ENCODE measurements at regions not wholly inside any gene's neighbourhood (a gene's known extent, or its start where the extent isn't known, plus 50 kb on each side); places are given as distances from the start of the nearest gene placed in this dataset.

DNA sequence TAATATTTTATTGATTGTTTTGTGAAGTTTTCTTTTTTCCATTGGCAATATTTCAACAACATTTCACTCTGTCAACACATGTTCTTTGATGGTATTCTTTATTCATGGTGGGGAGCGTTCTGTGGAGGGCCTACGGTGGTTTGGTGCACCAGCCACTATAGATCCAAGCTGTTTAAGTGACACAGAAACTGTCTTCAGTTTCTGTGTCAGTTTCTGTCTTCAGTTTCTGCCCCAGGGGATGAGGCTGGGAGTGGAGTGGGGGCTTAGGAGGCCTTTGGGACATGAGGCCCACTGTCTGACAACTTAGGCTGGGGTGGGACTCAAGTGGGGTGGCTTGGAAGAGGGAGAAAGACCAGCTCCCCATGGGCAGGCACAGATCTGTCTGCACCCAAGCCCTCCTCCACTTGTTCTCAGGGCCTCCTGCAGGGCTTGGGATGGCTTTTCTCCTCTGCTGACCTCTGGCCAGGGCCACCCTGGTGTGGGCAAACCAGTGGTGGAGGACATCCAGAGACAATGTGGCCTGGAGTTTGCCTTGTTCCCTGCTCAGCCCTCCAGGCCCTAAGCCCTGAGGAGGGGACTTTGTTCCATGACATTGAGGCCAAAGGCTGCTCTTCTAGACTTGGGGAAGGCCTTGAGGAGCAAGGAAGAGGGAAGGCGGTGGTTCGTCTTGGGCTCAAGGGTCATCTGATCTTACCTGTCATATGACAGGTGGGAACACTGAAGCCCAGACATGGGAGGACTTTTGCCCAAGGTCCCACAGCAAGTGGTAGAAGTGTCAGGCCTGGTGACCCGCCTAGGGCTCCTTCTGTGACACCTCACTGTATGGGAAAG, 60.3 kb upstream of the SMAD6 start:
- no peaks in the 10 kb centered on the region for H3K36me3 ChIP-seq (ENCODE audit: control insufficient read depth, insufficient read depth, low read length)
- DNase-seq (ENCODE audit: extremely low read depth, insufficient read length): no peak
- H3K27me3 ChIP-seq (replicated peaks; ENCODE audit: control insufficient read depth, insufficient read depth, low read length): no peaks in the 10 kb centered on the region
- TF ChIP-seq, protein P1, sequence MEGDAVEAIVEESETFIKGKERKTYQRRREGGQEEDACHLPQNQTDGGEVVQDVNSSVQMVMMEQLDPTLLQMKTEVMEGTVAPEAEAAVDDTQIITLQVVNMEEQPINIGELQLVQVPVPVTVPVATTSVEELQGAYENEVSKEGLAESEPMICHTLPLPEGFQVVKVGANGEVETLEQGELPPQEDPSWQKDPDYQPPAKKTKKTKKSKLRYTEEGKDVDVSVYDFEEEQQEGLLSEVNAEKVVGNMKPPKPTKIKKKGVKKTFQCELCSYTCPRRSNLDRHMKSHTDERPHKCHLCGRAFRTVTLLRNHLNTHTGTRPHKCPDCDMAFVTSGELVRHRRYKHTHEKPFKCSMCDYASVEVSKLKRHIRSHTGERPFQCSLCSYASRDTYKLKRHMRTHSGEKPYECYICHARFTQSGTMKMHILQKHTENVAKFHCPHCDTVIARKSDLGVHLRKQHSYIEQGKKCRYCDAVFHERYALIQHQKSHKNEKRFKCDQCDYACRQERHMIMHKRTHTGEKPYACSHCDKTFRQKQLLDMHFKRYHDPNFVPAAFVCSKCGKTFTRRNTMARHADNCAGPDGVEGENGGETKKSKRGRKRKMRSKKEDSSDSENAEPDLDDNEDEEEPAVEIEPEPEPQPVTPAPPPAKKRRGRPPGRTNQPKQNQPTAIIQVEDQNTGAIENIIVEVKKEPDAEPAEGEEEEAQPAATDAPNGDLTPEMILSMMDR (IDR thresholded peaks at IDR 0.05; ENCODE audit: insufficient read depth, low read length, poor library complexity, severe bottlenecking): no peak
- H3K4me3 ChIP-seq (replicated peaks; ENCODE audit: low read depth, low read length): no peak overlapping the region

DNA sequence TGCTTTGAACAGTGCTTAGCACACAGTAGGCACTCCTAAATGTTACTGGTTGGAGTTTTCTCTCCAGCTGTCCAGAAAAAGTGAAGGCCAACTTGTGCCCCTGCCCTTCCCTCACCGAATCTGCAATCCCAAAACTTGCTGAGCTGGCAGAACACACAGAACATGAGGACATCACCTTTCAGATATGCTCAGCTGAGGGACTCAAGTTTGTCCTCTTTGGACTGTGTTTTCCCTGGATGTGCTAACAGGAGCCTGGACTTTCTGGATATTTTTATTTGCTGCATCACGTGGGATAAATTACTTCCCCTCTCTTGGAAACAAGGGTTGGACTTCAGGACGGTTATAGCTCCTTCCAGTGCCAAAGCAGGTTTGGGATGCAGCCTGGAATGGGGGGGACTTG, 59.5 kb upstream of the SMAD6 start:
- Histone ChIP-seq H3K36me3 (ENCODE audit: control insufficient read depth, insufficient read depth, low read length) (no peaks in the 10 kb centered on the region), H3K27me3 (replicated peaks; ENCODE audit: control insufficient read depth, insufficient read depth, low read length) (no peaks in the 10 kb centered on the region), H3K4me3 (replicated peaks; ENCODE audit: low read depth, low read length) (no peak overlapping the region)
- no peak for DNase-seq (ENCODE audit: extremely low read depth, insufficient read length)
- TF ChIP-seq, protein P1 (IDR thresholded peaks at IDR 0.05; ENCODE audit: insufficient read depth, low read length, poor library complexity, severe bottlenecking): no peak

DNA sequence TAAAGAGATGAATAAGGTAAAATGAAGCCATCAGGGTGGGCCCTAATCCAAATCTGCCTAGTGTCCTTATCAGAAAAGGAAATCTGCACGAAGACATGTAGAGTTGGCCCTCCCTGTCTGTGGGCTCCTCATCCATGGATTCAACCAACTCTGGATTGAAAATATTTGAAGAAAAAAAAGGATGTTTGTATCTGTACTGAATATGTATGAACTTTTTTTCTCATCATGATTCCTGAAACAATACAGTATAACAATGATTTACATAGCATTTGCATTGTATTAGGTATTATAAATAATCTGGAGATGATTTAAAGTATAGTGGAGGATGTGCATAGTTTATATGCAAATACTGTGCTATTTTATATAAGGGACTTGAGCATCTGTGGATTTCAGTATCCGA, 59.0 kb upstream of the SMAD6 start:
- TF ChIP-seq, protein P1 (IDR thresholded peaks at IDR 0.05; ENCODE audit: insufficient read depth, low read length, poor library complexity, severe bottlenecking): no peak
- no peak for DNase-seq (ENCODE audit: extremely low read depth, insufficient read length)
- no peak overlapping the region for H3K4me3 ChIP-seq (replicated peaks; ENCODE audit: low read depth, low read length)
- H3K36me3 ChIP-seq (ENCODE audit: control insufficient read depth, insufficient read depth, low read length): no peaks in the 10 kb centered on the region
- no peaks in the 10 kb centered on the region for H3K27me3 ChIP-seq (replicated peaks; ENCODE audit: control insufficient read depth, insufficient read depth, low read length)

DNA sequence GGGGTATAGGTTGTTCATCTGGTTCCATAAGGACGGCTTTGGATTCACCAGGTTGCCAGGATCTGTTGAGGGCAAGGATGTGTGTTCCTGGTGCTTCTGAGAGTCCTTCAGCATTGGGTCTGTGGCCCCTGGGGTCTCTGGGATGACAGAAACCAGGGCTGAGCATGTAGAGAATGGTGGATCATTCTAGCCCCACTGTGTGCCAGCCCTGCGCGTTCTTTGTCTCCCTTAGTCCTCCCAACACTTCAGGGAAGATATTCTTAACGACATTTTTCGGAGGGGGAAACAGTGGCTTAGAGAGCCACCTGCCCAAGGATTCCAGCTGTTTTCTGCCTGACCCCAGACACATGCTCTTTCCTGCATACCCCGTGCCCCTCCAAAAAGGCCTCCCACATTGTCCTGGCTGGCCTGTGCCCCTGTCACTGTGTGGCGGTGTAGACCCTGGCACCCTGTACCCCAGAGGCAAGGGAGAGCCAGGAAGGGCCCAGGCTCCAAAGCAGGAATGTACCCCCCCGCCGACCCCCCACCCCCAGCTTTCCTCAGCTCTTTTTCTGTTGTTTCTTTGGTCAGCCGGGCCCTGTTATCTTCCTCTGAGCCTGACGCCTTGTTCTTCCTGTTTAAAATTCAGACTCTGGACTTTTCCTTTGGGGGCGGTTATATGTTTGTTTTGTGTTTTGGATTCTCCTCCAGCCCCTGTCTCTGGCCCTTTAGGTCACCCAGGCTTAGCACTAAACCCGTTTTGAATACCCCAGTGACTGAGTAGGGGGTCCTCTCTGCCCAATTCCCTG, 57.8 kb upstream of the SMAD6 start:
- Histone ChIP-seq H3K36me3 (ENCODE audit: control insufficient read depth, insufficient read depth, low read length) (no peaks in the 10 kb centered on the region), H3K27me3 (replicated peaks; ENCODE audit: control insufficient read depth, insufficient read depth, low read length) (no peaks in the 10 kb centered on the region), H3K4me3 (replicated peaks; ENCODE audit: low read depth, low read length) (no peak overlapping the region)
- TF ChIP-seq, protein P1 (IDR thresholded peaks at IDR 0.05; ENCODE audit: insufficient read depth, low read length, poor library complexity, severe bottlenecking): no peak
- no peak for DNase-seq (ENCODE audit: extremely low read depth, insufficient read length)

DNA sequence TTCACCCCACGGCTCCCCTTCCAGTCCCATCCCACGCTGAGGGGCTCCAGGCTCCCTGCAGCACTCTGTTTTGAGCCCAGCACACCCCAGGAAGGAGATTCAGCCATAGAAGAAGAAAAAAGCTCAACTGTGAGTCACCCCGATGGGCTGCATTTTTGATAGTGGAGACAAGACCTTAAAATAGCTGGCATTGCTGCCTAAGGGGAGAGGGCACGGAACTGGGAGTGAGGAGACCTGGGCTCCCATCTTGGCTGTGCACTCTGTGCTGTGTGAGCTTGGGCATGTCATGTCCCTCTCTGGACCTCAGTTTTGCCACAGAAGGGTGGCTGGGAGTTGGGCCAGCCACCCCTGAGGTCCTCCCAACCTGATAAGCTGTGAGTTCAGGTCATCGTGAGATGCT, 57.2 kb upstream of the SMAD6 start:
- H3K4me3 ChIP-seq (replicated peaks; ENCODE audit: low read depth, low read length): no peak overlapping the region
- no peak for DNase-seq (ENCODE audit: extremely low read depth, insufficient read length)
- TF ChIP-seq, protein P1 (IDR thresholded peaks at IDR 0.05; ENCODE audit: insufficient read depth, low read length, poor library complexity, severe bottlenecking): no peak

More for the DNA sequence above, 57.2 kb upstream of the SMAD6 start:
- Histone ChIP-seq H3K36me3 (ENCODE audit: control insufficient read depth, insufficient read depth, low read length) (no peaks in the 10 kb centered on the region), H3K27me3 (replicated peaks; ENCODE audit: control insufficient read depth, insufficient read depth, low read length) (no peaks in the 10 kb centered on the region)
